HCT116 (cell line): ENCODE measurements at regions not wholly inside any gene's neighbourhood (a gene's known extent, or its start where the extent isn't known, plus 50 kb on each side); places are given as distances from the start of the nearest gene placed in this dataset.

Experiments
- ATAC-seq: fragments of 200-7000 bp; cut with Tn5 transposase; 2 replicates; pipeline ENCODE4 v1.9.1; 2020; ENCODE audit warnings: mild to moderate bottlenecking, moderate library complexity
- BruUV-seq: library from RNA; stranded (reverse); fragments of 400-500 nt; replicated peaks from 2 replicates; lab custom pipeline; 2021; lab: Mats Ljungman, UMichigan
- CTCF ChIA-PET: fragments of 300-600 bp; sonication (Branson Sonifier 250); formaldehyde crosslinking; loops from one replicate; lab custom pipeline; 2021; ENCODE audit warnings: antibody characterized with exemption; lab: Charles Lee
- POLR2A ChIA-PET: fragments of 300-600, 350-600 bp; sonication (Branson Sonifier 250); formaldehyde crosslinking; loops from one replicate; lab custom pipeline; 2021; ENCODE audit warnings: antibody characterized with exemption; lab: Charles Lee
- RAD21 ChIA-PET, 2 experiments: fragments of 300-600 bp; sonication (Branson Sonifier 250); formaldehyde crosslinking; loops; one replicate each; lab custom pipeline; 2023; ENCODE audit warnings: low total read pairs in 2 of 2; ENCODE audit not compliant: uncharacterized antibody in 2 of 2, unreplicated experiment in 2 of 2, low non-redundant PET in 1 of 2; lab: Charles Lee
- DNase-seq: peaks from one replicate; pipeline ENCODE4 v3.0.0-alpha.2; 2010; ENCODE audit warnings: low read depth, low spot score
- H2AFZ ChIP-seq: fragments of 200-600 bp; shearing (Covaris generic), sonication (generic); 2 replicates; pipeline ENCODE4 v1.6.1; 2017; ENCODE audit warnings: low read depth, mixed run types, mixed read lengths, antibody characterized with exemption, low read length; ENCODE audit not compliant: poor library complexity, severe bottlenecking
- H3K27ac ChIP-seq: 2 replicates; pipeline ENCODE4 v1.5.1; 2012; ENCODE audit warnings: low read depth, low read length
- H3K27me3 ChIP-seq: fragments of 200-600 bp; sonication (generic); 2 replicates; pipeline ENCODE4 v1.6.1; 2016; ENCODE audit warnings: mixed run types, low read length, mixed read lengths; ENCODE audit not compliant: insufficient read depth
- H3K36me3 ChIP-seq, 2 experiments: fragments of 200-500 bp in 1 of 2; fragments of 200-600 bp in 1 of 2; sonication (Bioruptor generic) in 1 of 2; sonication (generic) in 1 of 2; 2 replicates each; pipeline versions ENCODE4 v1.5.1 to v1.6.1; 2014 to 2016; ENCODE audit warnings: low read length in 2 of 2, inconsistent platforms in 1 of 2, mixed read lengths in 1 of 2, mixed run types in 1 of 2; ENCODE audit not compliant: insufficient read depth in 2 of 2, control insufficient read depth in 1 of 2
- H3K4me1 ChIP-seq, 2 experiments: fragments of 200-600 bp in 1 of 2; sonication (generic) in 1 of 2; 2 replicates each; pipeline versions ENCODE4 v1.5.1 to v1.6.1; 2012 to 2017; ENCODE audit warnings: low read length in 2 of 2, inconsistent platforms in 1 of 2, mild to moderate bottlenecking in 1 of 2, mixed read lengths in 1 of 2, mixed run types in 1 of 2, moderate library complexity in 1 of 2; ENCODE audit not compliant: insufficient read depth in 2 of 2, control insufficient read depth in 1 of 2
- H3K4me2 ChIP-seq: fragments of 200-600 bp; sonication (generic); 2 replicates; pipeline ENCODE4 v1.6.1; 2017; ENCODE audit warnings: mixed run types, low read length, mixed read lengths
- H3K4me3 ChIP-seq, 2 experiments: fragments of 200-600 bp in 1 of 2; sonication (generic) in 1 of 2; replicated peaks in 1 of 2; 2 replicates each; pipeline ENCODE4 v1.5.1; 2011 to 2016; ENCODE audit warnings: low read length in 2 of 2, control low read depth in 1 of 2, low read depth in 1 of 2, mild to moderate bottlenecking in 1 of 2, mixed read lengths in 1 of 2, mixed run types in 1 of 2
- H3K79me2 ChIP-seq: fragments of 200-600 bp; sonication (generic); 2 replicates; pipeline ENCODE4 v1.6.1; 2017; ENCODE audit warnings: mild to moderate bottlenecking, mixed run types, low read length, moderate library complexity, mixed read lengths; ENCODE audit not compliant: insufficient read depth
- H3K9ac ChIP-seq: fragments of 200-600 bp; sonication (generic); 2 replicates; pipeline ENCODE4 v1.6.1; 2016; ENCODE audit warnings: low read length, mixed read lengths
- H3K9me2 ChIP-seq: fragments of 200-600 bp; sonication (generic), shearing (Covaris generic); 2 replicates; pipeline ENCODE4 v1.6.1; 2017; ENCODE audit warnings: mixed run types, mild to moderate bottlenecking, moderate library complexity; ENCODE audit not compliant: insufficient read depth
- H3K9me3 ChIP-seq, 2 experiments: fragments of 200-500 bp in 1 of 2; fragments of 200-600 bp in 1 of 2; sonication (Bioruptor generic) in 1 of 2; sonication (generic) in 1 of 2; 2 replicates each; pipeline ENCODE4 v1.6.1; 2014 to 2017; ENCODE audit warnings: low read length in 2 of 2, mixed read lengths in 2 of 2, inconsistent platforms in 1 of 2, low read depth in 1 of 2, mild to moderate bottlenecking in 1 of 2, mixed run types in 1 of 2, moderate library complexity in 1 of 2; ENCODE audit not compliant: control insufficient read depth in 1 of 2, insufficient read depth in 1 of 2
- H4K20me1 ChIP-seq: fragments of 200-600 bp; sonication (generic), shearing (Covaris generic); 2 replicates; pipeline ENCODE4 v1.6.1; 2017; ENCODE audit warnings: mixed run types, mild to moderate bottlenecking, moderate library complexity; ENCODE audit not compliant: insufficient read depth
- ATF3 ChIP-seq: IDR thresholded peaks from 2 replicates; pipeline ENCODE4 v1.6.1; 2012
- CEBPB ChIP-seq: IDR thresholded peaks from 2 replicates; pipeline ENCODE4 v1.6.1; 2012; ENCODE audit warnings: low read depth
- CTCF ChIP-seq, 3 experiments: fragments of 200-600 bp in 1 of 3; sonication (generic) in 1 of 3; IDR thresholded peaks in 2 of 3; conservative IDR thresholded peaks in 1 of 3; 2 replicates each; pipeline ENCODE4 v1.5.1; 2012 to 2017; ENCODE audit warnings: low read depth in 2 of 3, low read length in 2 of 3, antibody characterized with exemption in 1 of 3, borderline replicate concordance in 1 of 3, control low read depth in 1 of 3, mild to moderate bottlenecking in 1 of 3, mixed read lengths in 1 of 3, mixed run types in 1 of 3, moderate library complexity in 1 of 3; ENCODE audit not compliant: insufficient read depth in 1 of 3
- ELF1 ChIP-seq: IDR thresholded peaks from 2 replicates; pipeline ENCODE4 v1.6.1; 2012; ENCODE audit warnings: low read depth, borderline replicate concordance
- EZH2 ChIP-seq: fragments of 200-600 bp; sonication (generic); IDR thresholded peaks from 2 replicates; pipeline ENCODE4 v1.6.1; 2017; ENCODE audit warnings: antibody characterized with exemption, mixed run types
- EZH2phosphoT487 ChIP-seq: fragments of 200-600 bp; IDR thresholded peaks from 2 replicates; pipeline ENCODE4 v1.6.1; 2018; ENCODE audit warnings: antibody characterized with exemption, borderline replicate concordance
- POLR2A ChIP-seq: IDR thresholded peaks from 2 replicates; pipeline ENCODE4 v1.7.0; 2011; ENCODE audit warnings: borderline replicate concordance; ENCODE audit not compliant: insufficient read depth, insufficient read length; ENCODE audit errors: extremely low read depth
- intact Hi-C: fragments of 100-400 bp; cut with micrococcal nuclease; formaldehyde crosslinking; loops from 2 replicates; pipeline ENCODE4 v1.10.0; 2022

DNA sequence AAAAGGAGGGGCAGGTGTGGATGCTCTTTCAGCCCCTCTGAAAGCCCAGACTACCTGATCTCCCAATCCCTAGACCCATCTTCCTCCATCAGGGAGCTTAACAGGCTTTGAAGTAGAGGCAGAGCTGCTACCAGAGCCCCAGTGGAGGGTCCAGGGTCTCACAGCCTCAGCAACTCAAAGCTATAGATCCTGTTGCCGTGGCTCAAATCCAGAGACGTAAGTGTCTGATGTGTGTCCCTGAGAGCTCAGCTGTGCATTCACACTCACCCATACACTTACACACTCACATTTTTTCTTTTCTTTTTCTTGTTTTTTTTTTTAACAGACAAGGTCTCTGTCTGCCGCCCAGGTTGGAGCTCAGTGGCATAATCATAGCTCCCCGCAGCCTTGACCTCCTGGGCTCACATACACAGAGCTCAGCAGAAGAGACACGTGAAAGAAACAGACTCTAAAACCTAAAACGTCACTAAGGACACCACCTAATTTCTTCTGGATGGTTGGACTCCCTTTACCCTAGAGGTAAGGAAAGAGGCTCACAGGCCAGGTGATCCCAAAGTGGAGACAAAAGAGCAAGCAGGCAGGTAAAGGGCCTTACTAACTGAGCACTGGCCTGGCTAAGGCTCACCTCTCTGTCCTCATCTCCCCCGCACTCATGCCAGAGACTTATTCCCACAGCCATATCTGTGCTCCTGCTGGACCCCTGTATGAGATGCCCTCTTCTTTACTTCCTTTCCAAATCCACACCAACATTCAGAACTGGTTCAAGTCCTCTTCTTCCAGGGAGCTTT lies 80.7 kb downstream of the SCN11A start:
- intact Hi-C loops = no loop called here
- Histone ChIP-seq H3K36me3 (no peaks in the 10 kb centered on the region), H3K4me2 (no peak overlapping the region), H3K4me3 (no peak overlapping the region), H2AFZ (no peak overlapping the region), H3K27me3 (peaks cover 29% of the 10 kb centered on the region), H3K9me3 (no peaks in the 10 kb centered on the region), H3K9ac (no peak overlapping the region), H3K9me2 (no peaks in the 10 kb centered on the region), H3K27ac (no peak overlapping the region), H4K20me1 (no peaks in the 10 kb centered on the region), H3K79me2 (no peaks in the 10 kb centered on the region), H3K4me1 (no peaks in the 10 kb centered on the region)
- no peak for ATAC-seq
- ChIA-PET POLR2A (no interaction called here), CTCF (interaction anchor here (2.3 to 3.5 kb wide), 2 partner anchors 11 to 29 kb away, joined by 12 to 13 read pairs; no protein-coding TSS in a partner anchor), RAD21 (no interaction called here)
- BruUV-seq = no TSS peak
- no peak for DNase-seq
- TF ChIP-seq EZH2 = no peak
- TF ChIP-seq ATF3 = no peak
- TF ChIP-seq CEBPB = no peak
- no peak for TF ChIP-seq CTCF (IDR thresholded peaks at IDR 0.05 in 2 of 3, conservative IDR thresholded peaks at IDR 0.05 in 1 of 3; ENCODE audit: borderline replicate concordance in 1 of 3, insufficient read depth in 1 of 3, low read depth in 2 of 3, low read length in 2 of 3)
- TF ChIP-seq POLR2A = no peak
- no peak for TF ChIP-seq ELF1
- no peak for TF ChIP-seq EZH2phosphoT487
